A673 (cell line): ENCODE measurements at regions not wholly inside any gene's neighbourhood (a gene's known extent, or its start where the extent isn't known, plus 50 kb on each side); places are given as distances from the start of the nearest gene placed in this dataset.

Source experiments
- BruUV-seq: library from RNA; stranded (reverse); fragments of 400-500 nt; replicated peaks from 2 replicates; lab custom pipeline; 2021; lab: Mats Ljungman, UMichigan
- CTCF ChIA-PET: fragments of 300-600 bp; sonication (Branson Sonifier 250); formaldehyde crosslinking; loops from one replicate; lab custom pipeline; 2022; ENCODE audit warnings: antibody characterized with exemption; lab: Charles Lee
- POLR2A ChIA-PET: fragments of 300-600 bp; sonication (Branson Sonifier 250); formaldehyde crosslinking; loops from one replicate; lab custom pipeline; 2022; ENCODE audit warnings: antibody characterized with exemption; ENCODE audit not compliant: low non-redundant PET; lab: Charles Lee
- DNase-seq: peaks from one replicate; pipeline ENCODE4 v3.0.0-alpha.2; 2015; ENCODE audit warnings: low spot score
- H3K27ac ChIP-seq: fragments of 200-600 bp; sonication (generic); 2 replicates; pipeline ENCODE4 v1.5.1; 2016; ENCODE audit warnings: mixed run types, low read depth, mild to moderate bottlenecking, mixed read lengths, antibody characterized with exemption, low read length; ENCODE audit not compliant: poor library complexity, severe bottlenecking
- H3K27me3 ChIP-seq: fragments of 200-600 bp; sonication (generic); replicated peaks from 2 replicates; pipeline ENCODE4 v1.6.1; 2017; ENCODE audit warnings: mixed run types, low read depth, mild to moderate bottlenecking, mixed read lengths, antibody characterized with exemption, low read length; ENCODE audit not compliant: insufficient read depth, poor library complexity
- H3K36me3 ChIP-seq: fragments of 200-600 bp; sonication (generic); 2 replicates; pipeline ENCODE4 v1.6.1; 2016; ENCODE audit warnings: mixed run types, mild to moderate bottlenecking, mixed read lengths, antibody characterized with exemption, low read length; ENCODE audit not compliant: insufficient read depth, poor library complexity, severe bottlenecking
- H3K4me1 ChIP-seq: fragments of 200-600 bp; sonication (generic); 2 replicates; pipeline ENCODE4 v1.6.1; 2017; ENCODE audit warnings: mixed run types, mild to moderate bottlenecking, mixed read lengths, antibody characterized with exemption, low read length; ENCODE audit not compliant: insufficient read depth, poor library complexity, severe bottlenecking
- H3K4me3 ChIP-seq: fragments of 200-600 bp; sonication (generic); 2 replicates; pipeline ENCODE4 v1.5.1; 2016; ENCODE audit warnings: low read depth, mixed run types, mild to moderate bottlenecking, mixed read lengths, low read length; ENCODE audit not compliant: poor library complexity, severe bottlenecking
- H3K9me3 ChIP-seq: fragments of 200-600 bp; sonication (generic); 2 replicates; pipeline ENCODE4 v1.6.1; 2016; ENCODE audit warnings: mixed run types, low read depth, mild to moderate bottlenecking, mixed read lengths, antibody characterized with exemption, low read length; ENCODE audit not compliant: poor library complexity, severe bottlenecking
- CTCF ChIP-seq: fragments of 300-800, 200-600 bp; sonication (generic); conservative IDR thresholded peaks from 2 replicates; pipeline ENCODE4 v1.5.1; 2017; ENCODE audit warnings: low read depth, mild to moderate bottlenecking, antibody characterized with exemption, low read length, moderate library complexity, mixed read lengths
- EZH2 ChIP-seq: fragments of 200-600 bp; sonication (generic); IDR thresholded peaks from 2 replicates; pipeline ENCODE4 v1.6.1; 2017; ENCODE audit warnings: borderline replicate concordance, low read depth, mild to moderate bottlenecking, mixed read lengths, antibody characterized with exemption, low read length; ENCODE audit not compliant: poor library complexity, severe bottlenecking
- intact Hi-C: fragments of 100-400 bp; cut with micrococcal nuclease; formaldehyde crosslinking; loops from one replicate; pipeline ENCODE4 v1.10.0; 2022; ENCODE audit not compliant: unreplicated experiment

- H3K4me1 ChIP-seq = no peaks in the 10 kb centered on the region
- no TSS peak for BruUV-seq
- no peak overlapping the region for H3K4me3 ChIP-seq
- no peaks in the 10 kb centered on the region for H3K9me3 ChIP-seq
- no peaks in the 10 kb centered on the region for H3K36me3 ChIP-seq
- intact Hi-C loops = no loop called here
- CTCF ChIA-PET = no interaction called here
- POLR2A ChIA-PET = no interaction called here
- TF ChIP-seq EZH2 (no peak), CTCF (no peak)
- no peak overlapping the region for H3K27ac ChIP-seq
- H3K27me3 ChIP-seq = no peaks in the 10 kb centered on the region
- no peak for DNase-seq
These were observed 65.2 kb upstream of the SGIP1 start for GRCh38 chr1:66468722-66469121.

- no TSS peak for BruUV-seq
- TF ChIP-seq CTCF (no peak), EZH2 (no peak)
These were observed 58.0 kb upstream of the SGIP1 start for GRCh38 chr1:66475940-66476339.

GRCh38 chr1:66476774-66477173 is 57.2 kb upstream of the SGIP1 start:
- TF ChIP-seq EZH2 = no peak
- TF ChIP-seq CTCF = no peak
- H3K27ac ChIP-seq = no peak overlapping the region
- POLR2A ChIA-PET = no interaction called here
- no peaks in the 10 kb centered on the region for H3K36me3 ChIP-seq
- no peak overlapping the region for H3K4me3 ChIP-seq
- no peaks in the 10 kb centered on the region for H3K9me3 ChIP-seq
- DNase-seq = peak; percentile 40
- no peaks in the 10 kb centered on the region for H3K4me1 ChIP-seq
- intact Hi-C loops = no loop called here
- CTCF ChIA-PET = no interaction called here
- BruUV-seq = no TSS peak
- no peaks in the 10 kb centered on the region for H3K27me3 ChIP-seq

More at GRCh38 chr1:66475940-66476339, 58.0 kb upstream of the SGIP1 start:
- no peaks in the 10 kb centered on the region for H3K9me3 ChIP-seq
- H3K4me1 ChIP-seq = no peaks in the 10 kb centered on the region
- H3K27me3 ChIP-seq = no peaks in the 10 kb centered on the region
- no peak overlapping the region for H3K27ac ChIP-seq
- H3K36me3 ChIP-seq = no peaks in the 10 kb centered on the region
- DNase-seq = no peak
- intact Hi-C loops = no loop called here
- ChIA-PET CTCF (no interaction called here), POLR2A (no interaction called here)
- no peak overlapping the region for H3K4me3 ChIP-seq
